ENCODE measurements at regions not wholly inside any gene's neighbourhood (a gene's known extent, or its start where the extent isn't known, plus 50 kb on each side); places are given as distances from the start of the nearest gene placed in this dataset.
A peak's percentile ranks its signal among the peaks of the same experiment; 100 is the strongest.

GRCh38 chr4:1463088-1463926, 57.1 kb upstream of the NKX1-1 start:
- TF ChIP-seq, protein P1, sequence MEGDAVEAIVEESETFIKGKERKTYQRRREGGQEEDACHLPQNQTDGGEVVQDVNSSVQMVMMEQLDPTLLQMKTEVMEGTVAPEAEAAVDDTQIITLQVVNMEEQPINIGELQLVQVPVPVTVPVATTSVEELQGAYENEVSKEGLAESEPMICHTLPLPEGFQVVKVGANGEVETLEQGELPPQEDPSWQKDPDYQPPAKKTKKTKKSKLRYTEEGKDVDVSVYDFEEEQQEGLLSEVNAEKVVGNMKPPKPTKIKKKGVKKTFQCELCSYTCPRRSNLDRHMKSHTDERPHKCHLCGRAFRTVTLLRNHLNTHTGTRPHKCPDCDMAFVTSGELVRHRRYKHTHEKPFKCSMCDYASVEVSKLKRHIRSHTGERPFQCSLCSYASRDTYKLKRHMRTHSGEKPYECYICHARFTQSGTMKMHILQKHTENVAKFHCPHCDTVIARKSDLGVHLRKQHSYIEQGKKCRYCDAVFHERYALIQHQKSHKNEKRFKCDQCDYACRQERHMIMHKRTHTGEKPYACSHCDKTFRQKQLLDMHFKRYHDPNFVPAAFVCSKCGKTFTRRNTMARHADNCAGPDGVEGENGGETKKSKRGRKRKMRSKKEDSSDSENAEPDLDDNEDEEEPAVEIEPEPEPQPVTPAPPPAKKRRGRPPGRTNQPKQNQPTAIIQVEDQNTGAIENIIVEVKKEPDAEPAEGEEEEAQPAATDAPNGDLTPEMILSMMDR (IDR thresholded peaks at IDR 0.05; ENCODE audit: low read depth, low read length), result no peak
- Histone ChIP-seq H3K27ac (no peak overlapping the region), H3K36me3 (no peaks in the 10 kb centered on the region), H3K9me3 (ENCODE audit: low read depth) (no peaks in the 10 kb centered on the region), H3K27me3 (peaks cover 21% of the 10 kb centered on the region), H3K4me1 (ENCODE audit: low read depth) (no peaks in the 10 kb centered on the region), H3K4me3 (no peak overlapping the region)
- peak in 1 of 2 donors; percentile 61 for DNase-seq (ENCODE audit: low read depth in 1 of 2, low spot score in 1 of 2)

- H3K27ac ChIP-seq, result no peak overlapping the region
- H3K4me1 ChIP-seq (ENCODE audit: low read depth), result no peaks in the 10 kb centered on the region
- H3K27me3 ChIP-seq, result peaks cover 24% of the 10 kb centered on the region
- no peak for DNase-seq (ENCODE audit: low read depth in 1 of 2, low spot score in 1 of 2)
- H3K36me3 ChIP-seq, result no peaks in the 10 kb centered on the region
- no peaks in the 10 kb centered on the region for H3K9me3 ChIP-seq (ENCODE audit: low read depth)
- no peak overlapping the region for H3K4me3 ChIP-seq
- TF ChIP-seq, protein P1 (IDR thresholded peaks at IDR 0.05; ENCODE audit: low read depth, low read length), result no peak
Measured at GRCh38 chr4:1462768-1463075, 56.5 kb upstream of the NKX1-1 start.

- Histone ChIP-seq H3K4me3 (no peak overlapping the region), H3K36me3 (no peaks in the 10 kb centered on the region), H3K27me3 (peaks cover 29% of the 10 kb centered on the region), H3K4me1 (ENCODE audit: low read depth) (no peaks in the 10 kb centered on the region), H3K9me3 (ENCODE audit: low read depth) (no peaks in the 10 kb centered on the region), H3K27ac (no peak overlapping the region)
- TF ChIP-seq, protein P1 (IDR thresholded peaks at IDR 0.05; ENCODE audit: low read depth, low read length), result no peak
- DNase-seq (ENCODE audit: low read depth in 1 of 2, low spot score in 1 of 2), result no peak
Measured at GRCh38 chr4:1462009-1462767, 55.9 kb upstream of the NKX1-1 start.

DNA sequence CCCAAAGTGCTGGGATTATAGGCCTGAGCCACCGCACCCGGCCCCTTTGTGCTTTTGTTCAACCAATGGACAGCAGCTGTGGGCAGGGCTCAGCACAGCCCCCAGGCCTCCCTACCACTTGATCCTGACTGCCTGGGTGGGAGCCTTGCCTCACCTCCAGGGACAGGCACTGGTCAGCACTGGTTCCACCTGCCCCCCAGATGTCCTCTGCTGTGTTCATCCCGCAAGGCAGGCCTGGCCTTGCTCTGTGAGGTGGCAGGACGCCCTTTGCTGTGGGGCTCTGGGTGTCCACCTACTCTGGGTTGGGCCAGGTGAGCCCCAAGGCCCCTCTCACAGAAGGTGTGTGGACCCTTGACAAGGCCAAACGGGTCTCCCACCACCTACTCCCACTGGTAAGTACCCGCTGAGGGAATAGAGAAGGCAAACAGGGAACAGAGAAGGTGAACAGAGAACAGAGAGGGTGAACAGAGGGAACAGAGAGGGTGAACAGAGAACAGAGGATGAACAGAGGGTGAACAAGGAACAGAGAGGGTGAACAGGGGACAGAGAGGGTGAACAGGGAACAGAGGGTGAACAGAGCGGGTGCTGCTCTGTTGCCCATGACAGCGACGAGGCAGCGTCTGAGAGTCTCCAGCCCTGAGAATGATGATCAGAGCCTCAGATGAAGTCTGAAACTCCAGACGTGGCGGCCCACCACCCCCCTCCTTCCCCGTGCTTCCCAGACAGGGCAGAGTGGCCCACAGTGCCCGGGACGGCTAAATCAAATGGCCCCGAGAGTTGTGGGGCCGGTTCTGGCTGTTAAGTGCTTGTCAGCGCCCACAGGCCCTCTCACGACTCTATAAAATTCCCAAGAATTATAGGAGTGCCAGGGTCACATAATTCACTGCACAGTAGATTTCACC, 55.0 kb upstream of the NKX1-1 start:
- H3K27ac ChIP-seq, result no peak overlapping the region
- TF ChIP-seq, protein P1 (IDR thresholded peaks at IDR 0.05; ENCODE audit: low read depth, low read length), result no peak
- no peaks in the 10 kb centered on the region for H3K36me3 ChIP-seq
- no peak for DNase-seq (ENCODE audit: low read depth in 1 of 2, low spot score in 1 of 2)
- H3K4me1 ChIP-seq (ENCODE audit: low read depth), result no peaks in the 10 kb centered on the region
- no peak overlapping the region for H3K4me3 ChIP-seq
- peaks cover 31% of the 10 kb centered on the region for H3K27me3 ChIP-seq
- H3K9me3 ChIP-seq (ENCODE audit: low read depth), result no peaks in the 10 kb centered on the region

GRCh38 chr4:1459722-1460511, 53.7 kb upstream of the NKX1-1 start:
- no peaks in the 10 kb centered on the region for H3K9me3 ChIP-seq (ENCODE audit: low read depth)
- H3K27ac ChIP-seq, result no peak overlapping the region
- TF ChIP-seq, protein P1 (IDR thresholded peaks at IDR 0.05; ENCODE audit: low read depth, low read length), result no peak
- no peak overlapping the region for H3K4me3 ChIP-seq
- H3K36me3 ChIP-seq, result no peaks in the 10 kb centered on the region
- peaks cover 31% of the 10 kb centered on the region for H3K27me3 ChIP-seq
- H3K4me1 ChIP-seq (ENCODE audit: low read depth), result no peaks in the 10 kb centered on the region
- DNase-seq (ENCODE audit: low read depth in 1 of 2, low spot score in 1 of 2), result no peak

Data from cardiac muscle cell (in vitro differentiated cells and primary cell).